ENCODE measurements at regions not wholly inside any gene's neighbourhood (a gene's known extent, or its start where the extent isn't known, plus 50 kb on each side); places are given as distances from the start of the nearest gene placed in this dataset.

GRCh38 chr1:87733386-87733785, 404.7 kb downstream of the LMO4 start:
- no peak for DNase-seq

- no peak for DNase-seq
Observed at GRCh38 chr1:87735750-87736149, 407.1 kb downstream of the LMO4 start.

- no peak for DNase-seq
Observed at GRCh38 chr1:87739141-87739540, 410.5 kb downstream of the LMO4 start.

- DNase-seq: no peak
Observed at GRCh38 chr1:87739704-87740103, 411.0 kb downstream of the LMO4 start.

- DNase-seq: no peak
Observed at GRCh38 chr1:87743256-87743655, 414.6 kb downstream of the LMO4 start.

- no peak for DNase-seq
Observed at GRCh38 chr1:87744056-87744455, 415.4 kb downstream of the LMO4 start.

GRCh38 chr1:87744763-87745162, 416.1 kb downstream of the LMO4 start:
- no peak for DNase-seq

- DNase-seq: no peak
Observed at GRCh38 chr1:87753366-87753765, 424.7 kb downstream of the LMO4 start.

GRCh38 chr1:87754139-87754538, 425.5 kb downstream of the LMO4 start:
- no peak for DNase-seq

- DNase-seq: no peak
Observed at GRCh38 chr1:87757676-87758075, 429.0 kb downstream of the LMO4 start.

- no peak for DNase-seq
Observed at GRCh38 chr1:87759421-87760087, 430.9 kb downstream of the LMO4 start.

- DNase-seq: no peak
Observed at GRCh38 chr1:87760155-87760554, 431.5 kb downstream of the LMO4 start.

GRCh38 chr1:87760654-87761053, 432.0 kb downstream of the LMO4 start:
- no peak for DNase-seq

- DNase-seq: no peak
Observed at GRCh38 chr1:87763483-87763882, 434.8 kb downstream of the LMO4 start.

- no peak for DNase-seq
Observed at GRCh38 chr1:87765057-87765680, 436.5 kb downstream of the LMO4 start.

- DNase-seq: no peak
Observed at GRCh38 chr1:87765681-87766070, 437.0 kb downstream of the LMO4 start.

GRCh38 chr1:87766737-87767136, 438.1 kb downstream of the LMO4 start:
- no peak for DNase-seq

- DNase-seq: no peak
Observed at GRCh38 chr1:87778896-87779295, 450.2 kb downstream of the LMO4 start.

- no peak for DNase-seq
Observed at GRCh38 chr1:87781554-87781953, 452.9 kb downstream of the LMO4 start.

GRCh38 chr1:87783315-87783714, 454.6 kb downstream of the LMO4 start:
- DNase-seq: no peak

- no peak for DNase-seq
Observed at GRCh38 chr1:87785386-87785785, 456.7 kb downstream of the LMO4 start.

- no peak for DNase-seq
Observed at GRCh38 chr1:87786229-87786628, 457.5 kb downstream of the LMO4 start.

- DNase-seq: no peak
Observed at GRCh38 chr1:87786861-87787545, 458.3 kb downstream of the LMO4 start.

- DNase-seq: no peak
Observed at GRCh38 chr1:87787551-87787950, 458.9 kb downstream of the LMO4 start.

Measured in NCI-H1048 (cell line).